ENCODE measurements at regions not wholly inside any gene's neighbourhood (a gene's known extent, or its start where the extent isn't known, plus 50 kb on each side); places are given as distances from the start of the nearest gene placed in this dataset.

DNA sequence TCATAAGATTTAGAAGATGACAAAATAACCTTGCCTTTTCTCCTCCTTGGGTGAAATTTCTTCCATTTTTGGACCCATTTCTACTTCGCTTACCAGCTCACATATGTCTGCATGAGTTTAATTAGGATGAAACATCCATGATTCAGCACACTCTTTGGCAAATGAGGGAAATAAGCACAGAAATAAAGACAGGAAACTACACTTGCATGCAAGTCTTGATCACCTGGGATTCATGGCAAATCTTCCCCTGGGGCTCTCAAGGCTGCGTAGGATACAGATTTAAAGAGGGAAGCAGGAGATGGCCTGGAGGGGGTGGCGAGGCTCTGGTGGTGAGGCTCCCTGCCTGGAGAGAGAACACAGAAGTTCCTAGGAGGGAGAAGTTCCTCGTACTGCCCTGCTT, 147.8 kb downstream of the EDN3 start:
- H4K8ac ChIP-seq (replicated peaks; ENCODE audit: insufficient read length, low read depth, low read length) = no peak overlapping the region
- no peak overlapping the region; a peak in 1 of 7 replicates for H3K27ac Mint-ChIP-seq
- H2AFZ ChIP-seq (ENCODE audit: low read length) = no peak overlapping the region
- H3T11ph ChIP-seq (ENCODE audit: low read length) = no peak overlapping the region
- no peaks in the 10 kb centered on the region for H4K20me1 ChIP-seq (ENCODE audit: control insufficient read depth, insufficient read depth, insufficient read length)
- TF ChIP-seq, protein P1, sequence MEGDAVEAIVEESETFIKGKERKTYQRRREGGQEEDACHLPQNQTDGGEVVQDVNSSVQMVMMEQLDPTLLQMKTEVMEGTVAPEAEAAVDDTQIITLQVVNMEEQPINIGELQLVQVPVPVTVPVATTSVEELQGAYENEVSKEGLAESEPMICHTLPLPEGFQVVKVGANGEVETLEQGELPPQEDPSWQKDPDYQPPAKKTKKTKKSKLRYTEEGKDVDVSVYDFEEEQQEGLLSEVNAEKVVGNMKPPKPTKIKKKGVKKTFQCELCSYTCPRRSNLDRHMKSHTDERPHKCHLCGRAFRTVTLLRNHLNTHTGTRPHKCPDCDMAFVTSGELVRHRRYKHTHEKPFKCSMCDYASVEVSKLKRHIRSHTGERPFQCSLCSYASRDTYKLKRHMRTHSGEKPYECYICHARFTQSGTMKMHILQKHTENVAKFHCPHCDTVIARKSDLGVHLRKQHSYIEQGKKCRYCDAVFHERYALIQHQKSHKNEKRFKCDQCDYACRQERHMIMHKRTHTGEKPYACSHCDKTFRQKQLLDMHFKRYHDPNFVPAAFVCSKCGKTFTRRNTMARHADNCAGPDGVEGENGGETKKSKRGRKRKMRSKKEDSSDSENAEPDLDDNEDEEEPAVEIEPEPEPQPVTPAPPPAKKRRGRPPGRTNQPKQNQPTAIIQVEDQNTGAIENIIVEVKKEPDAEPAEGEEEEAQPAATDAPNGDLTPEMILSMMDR (conservative IDR thresholded peaks at IDR 0.05) = no peak
- H2BK120ac ChIP-seq (ENCODE audit: low read depth, low read length, poor library complexity, severe bottlenecking) = no peak overlapping the region
- no peaks in the 10 kb centered on the region for H3K36me3 Mint-ChIP-seq (ENCODE audit: insufficient read depth in 1 of 3, low read depth in 3 of 3)
- H3K79me1 ChIP-seq (ENCODE audit: insufficient read depth, low read depth, low read length, poor library complexity, severe bottlenecking) = no peaks in the 10 kb centered on the region
- no peaks in the 10 kb centered on the region; the same call in 1 of the 2 replicates for H3K27me3 ChIP-seq (ENCODE audit: insufficient read depth, low read length)
- H3K27me3 Mint-ChIP-seq (ENCODE audit: low read depth) = peaks cover 29% of the 10 kb centered on the region
- no CpG with 5 or more reads among the region's 4 CpGs for WGBS (ENCODE audit: extremely low coverage, insufficient read length, low lambda C conversion rate)
- H4K5ac ChIP-seq (ENCODE audit: insufficient read length, low read depth, low read length) = no peak overlapping the region
- H3K4ac ChIP-seq (ENCODE audit: low read depth, low read length) = no peak overlapping the region
- no peak overlapping the region for H2AK5ac ChIP-seq (ENCODE audit: insufficient read length, low read length)
- no peak overlapping the region for H3K56ac ChIP-seq (ENCODE audit: insufficient read length, low read depth, low read length)
- no peaks in the 10 kb centered on the region for H3K4me1 ChIP-seq (ENCODE audit: insufficient read depth, low read length)
- no peak overlapping the region for H3K23ac ChIP-seq (ENCODE audit: insufficient read length, low read depth, low read length)
- H2BK15ac ChIP-seq (ENCODE audit: low read depth, low read length) = no peak overlapping the region
- H3K4me1 Mint-ChIP-seq = peaks cover 13 to 14% of the 10 kb centered on the region in 2 experiments
- H3K23me2 ChIP-seq (ENCODE audit: insufficient read length, low read depth, low read length, poor library complexity, severe bottlenecking) = no peaks in the 10 kb centered on the region
- H3K9ac ChIP-seq (ENCODE audit: extremely low read depth, insufficient read length, low read length) = no peak overlapping the region
- DNase-seq = no peak
- no peak overlapping the region for H2BK12ac ChIP-seq (ENCODE audit: insufficient read length, low read depth, low read length)
- H2BK20ac ChIP-seq (ENCODE audit: low read depth, low read length, poor library complexity, severe bottlenecking) = no peak overlapping the region
- H3K18ac ChIP-seq (ENCODE audit: insufficient read length, low read depth, low read length) = no peak overlapping the region
- H3K79me2 ChIP-seq (ENCODE audit: insufficient read depth, low read length) = no peaks in the 10 kb centered on the region
- no peak overlapping the region for H3K4me3 Mint-ChIP-seq
- no peak overlapping the region for H3K27ac ChIP-seq (ENCODE audit: insufficient read length, low read depth, low read length)
- no peak overlapping the region for H4K91ac ChIP-seq (ENCODE audit: insufficient read length, low read depth, low read length)
- no peak overlapping the region for H2BK5ac ChIP-seq (ENCODE audit: insufficient read length, low read length)
- H3K4me2 ChIP-seq (ENCODE audit: insufficient read depth, insufficient read length, low read length) = no peak overlapping the region
- no peaks in the 10 kb centered on the region for H3K9me3 Mint-ChIP-seq
- H3K14ac ChIP-seq (ENCODE audit: insufficient read depth, low read length) = no peak overlapping the region
- no peaks in the 10 kb centered on the region for H3K9me3 ChIP-seq (ENCODE audit: control insufficient read depth, low read depth, low read length)

All from H9 (cell line).